GM23248 (cell line): ENCODE measurements at regions not wholly inside any gene's neighbourhood (a gene's known extent, or its start where the extent isn't known, plus 50 kb on each side); places are given as distances from the start of the nearest gene placed in this dataset.

ENCODE experiments used
- DNase-seq: peaks from one replicate; pipeline ENCODE4 v3.0.0-alpha.2; 2015
- H2AFZ ChIP-seq: fragments of 200-600 bp; sonication (generic); 2 replicates; pipeline ENCODE4 v1.6.1; 2016; ENCODE audit warnings: antibody characterized with exemption
- H3F3A ChIP-seq: fragments of 200-600 bp; sonication (generic); 2 replicates; pipeline ENCODE4 v1.6.1; 2016; ENCODE audit warnings: mild to moderate bottlenecking, antibody characterized with exemption, mixed run types; ENCODE audit not compliant: insufficient read depth
- H3K27ac ChIP-seq: fragments of 200-600 bp; sonication (generic); 2 replicates; pipeline ENCODE4 v1.5.1; 2016; ENCODE audit warnings: mild to moderate bottlenecking
- H3K27me3 ChIP-seq: fragments of 200-600 bp; sonication (generic); replicated peaks from 2 replicates; pipeline ENCODE4 v1.6.1; 2016; ENCODE audit warnings: mild to moderate bottlenecking; ENCODE audit not compliant: insufficient read depth
- H3K36me3 ChIP-seq: fragments of 200-600 bp; sonication (generic); 2 replicates; pipeline ENCODE4 v1.6.1; 2016; ENCODE audit warnings: low read depth, mild to moderate bottlenecking
- H3K4me1 ChIP-seq: fragments of 200-600 bp; sonication (generic); 2 replicates; pipeline ENCODE4 v1.6.1; 2016; ENCODE audit warnings: mild to moderate bottlenecking; ENCODE audit not compliant: insufficient read depth
- H3K4me2 ChIP-seq: fragments of 200-600 bp; sonication (generic); one replicate; pipeline ENCODE4 v1.6.1; 2016; ENCODE audit warnings: mild to moderate bottlenecking; ENCODE audit not compliant: unreplicated experiment
- H3K4me3 ChIP-seq: fragments of 200-600 bp; sonication (generic); 2 replicates; pipeline ENCODE4 v1.5.1; 2016; ENCODE audit warnings: mild to moderate bottlenecking
- H3K79me2 ChIP-seq: fragments of 200-600 bp; sonication (generic); 2 replicates; pipeline ENCODE4 v1.6.1; 2016; ENCODE audit warnings: mild to moderate bottlenecking; ENCODE audit not compliant: insufficient read depth
- H3K9ac ChIP-seq: fragments of 200-600 bp; sonication (generic); 2 replicates; pipeline ENCODE4 v1.6.1; 2016; ENCODE audit warnings: mild to moderate bottlenecking
- H3K9me2 ChIP-seq: fragments of 200-600 bp; sonication (generic); 2 replicates; pipeline ENCODE4 v1.6.1; 2016; ENCODE audit warnings: mixed run types, mild to moderate bottlenecking, moderate library complexity; ENCODE audit not compliant: insufficient read depth
- H3K9me3 ChIP-seq: fragments of 200-600 bp; sonication (generic); one replicate; pipeline ENCODE4 v1.6.1; 2017; ENCODE audit warnings: low read depth
- H4K20me1 ChIP-seq: fragments of 200-600 bp; sonication (generic); 2 replicates; pipeline ENCODE4 v1.6.0; 2016; ENCODE audit not compliant: insufficient read depth
- EZH2 ChIP-seq: fragments of 200-600 bp; sonication (generic); IDR thresholded peaks from 2 replicates; pipeline ENCODE4 v1.6.1; 2018; ENCODE audit warnings: antibody characterized with exemption, mild to moderate bottlenecking; ENCODE audit not compliant: insufficient read depth, poor library complexity, severe bottlenecking
- EZH2phosphoT487 ChIP-seq: fragments of 200-600 bp; sonication (generic); IDR thresholded peaks from 2 replicates; pipeline ENCODE4 v1.6.1; 2018; ENCODE audit warnings: antibody characterized with exemption, moderate library complexity, mild to moderate bottlenecking, low read depth; ENCODE audit not compliant: insufficient read depth
- WGBS, 2 experiments: methylation state at CpG; one replicate each; pipeline ENCODE4 v1.1.6; 2015 to 2017; ENCODE audit warnings: low lambda C conversion rate in 2 of 2, low coverage in 1 of 2; ENCODE audit errors: missing lambda C conversion rate in 2 of 2; 5-methylcytosine and 5-hydroxymethylcytosine counted together
- in situ Hi-C: fragments of 300-500 bp; cut with MboI; formaldehyde crosslinking; loops from 2 replicates; pipeline ENCODE4 v1.15.0; 2020

DNA sequence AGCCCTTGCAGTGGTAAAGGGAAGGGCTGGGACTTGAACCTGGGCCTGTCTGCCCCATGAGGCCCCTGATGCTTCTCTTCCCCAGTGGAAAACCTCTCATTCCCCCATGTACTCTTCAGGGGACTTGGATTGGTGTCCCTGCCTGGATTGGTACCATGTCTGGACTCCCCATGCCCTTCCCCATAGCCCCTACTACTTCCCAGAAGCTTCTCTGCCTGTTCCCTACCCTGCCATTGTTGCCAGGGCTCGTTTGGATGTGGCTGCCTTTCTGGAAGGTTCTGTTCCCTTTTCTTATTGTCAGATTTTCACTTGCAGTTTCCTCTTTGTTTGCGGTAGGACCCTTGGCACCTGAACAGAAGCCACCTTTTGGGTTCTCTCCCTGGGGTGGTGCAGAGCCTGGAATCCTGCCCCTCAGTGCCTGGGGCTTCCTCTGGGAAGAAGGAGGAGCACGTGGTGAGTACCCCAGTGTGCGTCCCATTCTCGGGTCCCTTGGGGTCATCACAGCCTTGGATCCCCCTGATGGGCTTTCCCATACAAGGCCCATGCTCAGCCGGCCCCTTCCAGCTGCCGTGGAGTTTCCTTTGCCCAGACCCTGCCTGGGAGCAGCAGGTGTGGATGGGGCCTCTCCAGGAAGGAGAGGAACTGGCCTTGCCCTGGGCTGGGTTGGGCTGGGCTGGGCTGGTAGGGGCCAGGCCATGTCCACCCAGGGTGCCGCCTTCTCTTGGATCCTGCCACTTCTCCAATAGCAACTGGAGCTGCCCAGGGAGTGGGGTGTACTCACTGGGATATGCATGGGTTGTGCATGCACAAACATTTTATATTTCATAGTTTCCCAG is 281.1 kb downstream of the PTPRU start:
- H4K20me1 ChIP-seq, result no peaks in the 10 kb centered on the region
- no peaks in the 10 kb centered on the region for H3K4me1 ChIP-seq
- H3K9me3 ChIP-seq, result no peaks in the 10 kb centered on the region
- no peak for DNase-seq
- H3K27ac ChIP-seq, result no peak overlapping the region
- no peaks in the 10 kb centered on the region for H3K79me2 ChIP-seq
- WGBS, 2 experiments, result 57 to 68% methylated on average over 8 of the region's 8 CpGs
- no peaks in the 10 kb centered on the region for H3K9me2 ChIP-seq
- no peak overlapping the region for H2AFZ ChIP-seq
- no peak overlapping the region for H3K4me2 ChIP-seq
- H3K4me3 ChIP-seq, result no peak overlapping the region
- in situ Hi-C loops, result no loop called here
- H3F3A ChIP-seq, result no peaks in the 10 kb centered on the region
- TF ChIP-seq EZH2phosphoT487, result no peak
- TF ChIP-seq EZH2, result no peak
- H3K36me3 ChIP-seq, result no peaks in the 10 kb centered on the region
- H3K27me3 ChIP-seq, result peaks cover 21% of the 10 kb centered on the region
- H3K9ac ChIP-seq, result no peak overlapping the region

DNA sequence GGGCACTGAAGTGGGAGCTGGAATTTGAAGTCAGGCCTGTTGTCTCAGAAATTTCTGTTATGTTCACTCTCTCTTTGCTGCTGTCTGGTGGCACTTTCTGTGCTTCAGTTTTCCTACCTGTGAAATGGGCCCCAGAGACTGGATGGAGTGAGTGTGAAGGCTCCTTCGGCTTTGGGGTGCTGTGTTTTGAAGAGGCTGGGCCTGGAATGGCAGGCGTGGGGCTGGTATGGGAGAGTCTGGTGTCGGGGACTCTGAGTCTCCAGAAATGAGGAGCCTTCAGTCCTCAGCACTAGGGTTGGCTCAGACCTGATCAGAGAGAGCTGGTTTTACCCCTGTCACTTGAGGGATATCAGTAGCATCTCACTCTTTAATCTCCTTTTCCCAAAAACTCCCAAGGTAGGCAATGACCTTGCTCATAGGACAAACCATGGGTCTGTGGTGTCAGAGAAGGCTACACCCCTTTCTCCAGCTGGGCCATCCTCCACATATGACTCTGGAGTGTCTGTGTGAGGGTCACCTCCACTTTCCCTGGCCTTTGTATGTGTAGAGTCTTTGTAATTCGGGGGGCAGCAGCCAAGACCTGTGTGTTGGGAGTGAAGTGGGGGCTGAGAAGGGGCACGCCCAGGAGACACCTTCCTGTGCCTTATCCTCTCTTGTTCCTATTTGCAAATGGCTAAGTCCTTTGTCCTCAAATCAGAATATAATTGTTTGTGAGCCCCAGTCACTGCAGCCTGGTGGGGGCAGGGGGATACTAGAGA is 279.9 kb downstream of the PTPRU start:
- no peak for TF ChIP-seq EZH2
- no peak for TF ChIP-seq EZH2phosphoT487
- H2AFZ ChIP-seq, result no peak overlapping the region
- H3K27ac ChIP-seq, result no peak overlapping the region
- no peaks in the 10 kb centered on the region for H3K9me3 ChIP-seq
- no peaks in the 10 kb centered on the region for H3F3A ChIP-seq
- H3K9me2 ChIP-seq, result no peaks in the 10 kb centered on the region
- no peaks in the 10 kb centered on the region for H3K4me1 ChIP-seq
- H3K4me3 ChIP-seq, result no peak overlapping the region
- H3K79me2 ChIP-seq, result no peaks in the 10 kb centered on the region
- DNase-seq, result no peak
- no peak overlapping the region for H3K9ac ChIP-seq
- H3K36me3 ChIP-seq, result no peaks in the 10 kb centered on the region
- in situ Hi-C loops, result no loop called here
- peaks cover 18% of the 10 kb centered on the region for H3K27me3 ChIP-seq
- no peak overlapping the region for H3K4me2 ChIP-seq
- WGBS, 2 experiments, result 36 to 39% methylated on average over 5 of the region's 5 CpGs
- no peaks in the 10 kb centered on the region for H4K20me1 ChIP-seq

DNA sequence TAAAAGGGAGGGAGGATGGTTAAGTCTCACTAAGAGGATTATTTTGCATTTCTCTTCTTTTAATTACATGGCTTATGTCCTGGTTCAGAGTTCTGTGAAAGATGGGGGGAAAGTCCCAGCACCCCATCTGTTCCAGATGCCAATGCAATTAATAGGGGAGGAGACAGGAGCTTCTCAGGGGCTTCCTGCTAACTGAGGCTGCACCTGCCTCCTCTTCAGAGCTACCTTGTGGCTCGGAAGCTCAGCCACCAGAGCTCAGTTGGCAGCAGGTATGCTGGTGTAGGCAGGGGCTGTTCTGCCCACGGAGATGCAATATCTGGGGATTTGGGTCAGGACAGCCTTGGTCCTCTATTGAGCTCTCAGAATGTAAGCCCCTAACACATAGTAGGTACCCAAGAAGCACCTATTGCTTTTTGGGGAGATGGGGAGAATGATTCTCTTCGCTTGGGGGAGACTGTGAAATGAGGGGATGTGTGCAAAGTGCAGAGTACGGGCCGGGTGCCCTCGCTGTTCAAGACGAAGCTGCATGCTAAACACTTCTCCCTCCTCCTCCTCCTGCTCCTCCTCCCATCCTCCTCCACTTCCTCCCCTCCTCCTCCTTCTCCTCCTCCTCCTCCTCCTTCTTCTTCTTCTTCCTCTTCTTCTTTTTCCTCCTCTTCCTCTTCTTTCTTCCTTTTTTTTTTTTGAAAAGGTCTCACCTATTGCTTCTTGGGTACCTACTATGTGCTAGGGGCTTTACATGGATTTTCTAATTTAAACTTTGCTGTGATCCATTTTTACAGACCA is 279.0 kb downstream of the PTPRU start:
- H3K9ac ChIP-seq, result no peak overlapping the region
- H3K9me2 ChIP-seq, result no peaks in the 10 kb centered on the region
- H3K9me3 ChIP-seq, result no peaks in the 10 kb centered on the region
- no peak overlapping the region for H3K4me3 ChIP-seq
- no peak overlapping the region for H3K27ac ChIP-seq
- no peaks in the 10 kb centered on the region for H3K79me2 ChIP-seq
- in situ Hi-C loops, result no loop called here
- H3K36me3 ChIP-seq, result no peaks in the 10 kb centered on the region
- no peak for DNase-seq
- TF ChIP-seq EZH2phosphoT487 (no peak), EZH2 (no peak)
- H3K4me1 ChIP-seq, result no peaks in the 10 kb centered on the region
- peaks cover 23% of the 10 kb centered on the region for H3K27me3 ChIP-seq
- H3K4me2 ChIP-seq, result no peak overlapping the region
- no peak overlapping the region for H2AFZ ChIP-seq
- no peaks in the 10 kb centered on the region for H4K20me1 ChIP-seq
- WGBS, 2 experiments, result 39 to 53% methylated on average over 3 to 7 of the region's 7 CpGs
- H3F3A ChIP-seq, result no peaks in the 10 kb centered on the region
